DMS53 treated with DMSO at 0.1 percent for 48 hours (cell line): ENCODE measurements at regions not wholly inside any gene's neighbourhood (a gene's known extent, or its start where the extent isn't known, plus 50 kb on each side); places are given as distances from the start of the nearest gene placed in this dataset.
"Not testable (repeated sequence)": the region's sequence is repeated elsewhere in the genome, so short reads cannot be mapped to it uniquely, and the experiment has no call there.

Source experiments
- DNase-seq: peaks from one replicate; lab custom pipeline; 2025; ENCODE audit not compliant: unreplicated experiment; lab: John Stamatoyannopoulos, UW

GRCh38 chr3:17911986-17912760, 169.7 kb upstream of the TBC1D5 start:
- DNase-seq: no peak

GRCh38 chr3:17910922-17911321, 168.5 kb upstream of the TBC1D5 start:
- no peak for DNase-seq

- DNase-seq: no peak
Measured at GRCh38 chr3:17909714-17910113, 167.3 kb upstream of the TBC1D5 start.

DNA sequence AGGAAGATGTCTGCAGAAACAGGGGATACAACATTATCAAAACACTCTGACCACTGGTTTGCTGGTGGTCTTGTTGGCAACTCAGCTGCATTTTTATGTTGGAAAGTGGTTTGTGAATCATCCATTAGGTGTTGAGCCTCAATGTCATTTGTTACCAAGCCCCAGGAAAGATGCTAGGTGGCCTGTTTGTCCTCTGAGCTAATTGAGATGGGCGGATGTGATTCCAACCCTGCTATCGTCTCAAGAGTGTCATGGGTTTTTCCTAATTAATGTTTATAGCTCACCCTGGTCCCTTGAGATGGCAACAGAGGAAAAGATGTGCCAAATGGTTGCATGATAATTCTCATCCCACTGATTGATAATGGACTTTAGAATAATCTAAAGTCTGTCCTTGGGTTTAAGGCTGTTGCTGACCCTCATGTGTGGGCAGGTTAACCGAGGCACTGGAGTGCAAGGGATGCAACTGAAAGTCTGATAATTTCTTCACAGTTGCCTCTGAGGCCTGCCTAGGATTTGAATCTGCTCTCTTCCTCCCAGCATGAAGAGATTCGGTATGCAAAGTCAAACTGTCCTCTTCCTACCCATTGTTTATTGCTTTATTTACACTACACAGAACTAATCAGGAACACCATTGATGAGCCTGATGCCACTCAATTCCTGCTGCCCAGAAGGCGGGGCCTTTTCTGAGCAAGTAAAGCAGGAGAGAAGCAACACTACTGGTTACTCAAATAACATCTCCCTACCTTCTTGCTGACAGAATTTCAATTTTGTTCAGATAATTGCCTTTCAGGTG, 166.2 kb upstream of the TBC1D5 start:
- DNase-seq: no peak

- DNase-seq: no peak
Measured at GRCh38 chr3:17905996-17906395, 163.6 kb upstream of the TBC1D5 start.

GRCh38 chr3:17901893-17902292, 159.5 kb upstream of the TBC1D5 start:
- no peak for DNase-seq

GRCh38 chr3:17894434-17895060, 152.1 kb upstream of the TBC1D5 start:
- no peak for DNase-seq

GRCh38 chr3:17891139-17891856, 148.9 kb upstream of the TBC1D5 start:
- DNase-seq: no peak

- DNase-seq: no peak
Measured at GRCh38 chr3:17885986-17886385, 143.6 kb upstream of the TBC1D5 start.

GRCh38 chr3:17882981-17883380, 140.6 kb upstream of the TBC1D5 start:
- DNase-seq: no peak

- DNase-seq: no peak
Measured at GRCh38 chr3:17877299-17877698, 134.9 kb upstream of the TBC1D5 start.

- no peak for DNase-seq
Measured at GRCh38 chr3:17874636-17875035, 132.2 kb upstream of the TBC1D5 start.

- DNase-seq: no peak
Measured at GRCh38 chr3:17872457-17872856, 130.0 kb upstream of the TBC1D5 start.

DNA sequence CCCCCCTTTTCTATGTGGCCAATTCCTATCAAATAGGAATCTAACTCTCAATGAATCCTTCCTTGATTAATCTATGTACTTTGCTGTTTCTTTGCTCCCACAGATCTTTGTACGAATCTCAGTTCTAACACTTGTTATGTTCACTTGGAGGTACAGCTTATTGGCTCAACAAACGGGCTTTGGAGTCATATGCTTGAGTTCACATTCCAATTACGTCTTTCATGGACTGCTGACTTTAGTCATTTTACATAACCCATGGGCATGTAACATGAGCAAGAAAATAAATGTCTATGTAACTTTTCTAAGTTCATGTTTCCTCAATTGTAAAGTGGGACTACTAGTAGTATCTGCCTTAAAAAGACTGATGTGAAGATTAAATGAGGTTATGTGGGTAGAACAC, 123.2 kb upstream of the TBC1D5 start:
- DNase-seq: no peak

GRCh38 chr3:17861476-17861875, 119.0 kb upstream of the TBC1D5 start:
- no peak for DNase-seq

GRCh38 chr3:17860840-17861471, 118.5 kb upstream of the TBC1D5 start:
- not testable (repeated sequence) for DNase-seq

GRCh38 chr3:17852217-17852616, 109.8 kb upstream of the TBC1D5 start:
- no peak for DNase-seq

DNA sequence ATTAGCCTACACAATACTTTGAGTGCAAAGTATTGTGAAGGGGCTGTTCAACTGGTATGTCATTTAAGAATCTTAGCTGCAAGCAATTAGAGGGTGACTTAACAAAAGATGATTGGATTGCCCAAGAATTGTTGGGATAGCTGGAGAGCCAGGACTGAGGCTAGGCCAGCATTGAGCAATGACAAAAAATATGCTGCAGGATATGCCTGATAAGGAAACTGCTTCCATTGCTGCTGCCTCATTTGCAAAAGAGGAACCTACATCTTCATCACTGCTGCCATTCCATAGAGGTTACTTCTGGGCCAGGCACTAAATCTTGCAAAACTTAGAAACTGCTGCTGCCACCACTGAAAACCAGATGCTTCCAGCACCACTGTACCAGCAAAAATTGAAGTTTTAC, 108.0 kb upstream of the TBC1D5 start:
- DNase-seq: no peak

DNA sequence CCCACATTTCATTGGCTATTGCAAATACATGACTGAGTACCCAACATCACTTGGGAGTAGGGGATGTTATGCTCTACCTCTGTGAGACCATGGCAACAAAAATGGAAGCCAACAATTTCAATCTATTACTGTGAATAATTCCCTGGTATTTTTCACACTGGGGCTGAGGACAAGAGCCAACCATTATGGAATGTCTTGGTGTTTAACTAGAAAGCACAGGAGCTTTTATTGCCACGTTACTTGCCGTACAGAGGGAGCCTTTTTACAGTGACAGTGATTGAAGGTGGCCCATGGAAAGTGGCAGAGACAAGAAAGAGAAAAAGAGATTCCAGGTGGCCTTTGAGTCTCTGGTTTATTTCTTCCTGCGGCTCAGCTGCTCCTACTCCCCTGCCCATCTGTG, 105.7 kb upstream of the TBC1D5 start:
- DNase-seq: no peak

DNA sequence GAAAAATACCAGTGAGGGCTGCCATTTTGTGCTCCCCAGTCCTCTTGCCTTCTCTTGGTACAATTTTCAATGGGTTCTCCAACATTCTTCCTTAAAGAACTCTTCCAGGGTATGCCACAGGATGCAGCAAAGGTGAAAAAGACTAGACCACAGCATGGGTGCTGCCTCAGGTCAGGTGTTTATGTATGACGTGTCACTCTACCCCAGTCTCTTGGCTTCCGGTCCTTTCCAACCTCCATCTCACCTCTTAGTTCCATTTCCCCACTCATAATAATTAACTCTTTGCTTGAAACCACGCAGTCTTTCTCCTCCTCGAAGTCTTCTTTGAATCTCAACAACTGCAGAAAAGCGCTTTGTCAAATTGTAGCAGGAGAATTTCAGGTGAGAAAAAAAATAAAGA, 104.7 kb upstream of the TBC1D5 start:
- DNase-seq: no peak

- no peak for DNase-seq
Measured at GRCh38 chr3:17846466-17846865, 104.0 kb upstream of the TBC1D5 start.
